Glutamatergic neuron (in vitro differentiated cells): ENCODE measurements at regions not wholly inside any gene's neighbourhood (a gene's known extent, or its start where the extent isn't known, plus 50 kb on each side); places are given as distances from the start of the nearest gene placed in this dataset.

Experiments
- DNase-seq: peaks from one replicate; pipeline ENCODE4 v3.0.0; 2022
- H3K27ac Mint-ChIP-seq: one replicate; pipeline ENCODE4 v1.8.0; 2020; ENCODE audit warnings: mild to moderate bottlenecking, mixed read lengths, inconsistent platforms; ENCODE audit not compliant: unreplicated experiment
- H3K27me3 Mint-ChIP-seq: one replicate; pipeline ENCODE4 v1.8.0; 2020; ENCODE audit warnings: mild to moderate bottlenecking, moderate library complexity, mixed read lengths, inconsistent platforms; ENCODE audit not compliant: unreplicated experiment
- H3K36me3 Mint-ChIP-seq: one replicate; pipeline ENCODE4 v1.8.0; 2020; ENCODE audit warnings: mild to moderate bottlenecking, mixed read lengths, inconsistent platforms; ENCODE audit not compliant: unreplicated experiment
- H3K4me1 Mint-ChIP-seq: one replicate; pipeline ENCODE4 v1.8.0; 2020; ENCODE audit warnings: mild to moderate bottlenecking, low read depth, mixed read lengths, inconsistent platforms; ENCODE audit not compliant: unreplicated experiment
- H3K4me3 Mint-ChIP-seq: one replicate; pipeline ENCODE4 v1.8.0; 2020; ENCODE audit warnings: mild to moderate bottlenecking, mixed read lengths, inconsistent platforms; ENCODE audit not compliant: unreplicated experiment
- H3K9me3 Mint-ChIP-seq: one replicate; pipeline ENCODE4 v1.8.0; 2020; ENCODE audit warnings: mild to moderate bottlenecking, moderate library complexity, mixed read lengths, inconsistent platforms; ENCODE audit not compliant: unreplicated experiment
- TF ChIP-seq, protein P1 (sequence below): fragments of 200-600 bp; sonication (generic); IDR thresholded peaks from one replicate; pipeline ENCODE4 v1.5.0; 2021; ENCODE audit not compliant: partially characterized antibody, unreplicated experiment

DNA sequence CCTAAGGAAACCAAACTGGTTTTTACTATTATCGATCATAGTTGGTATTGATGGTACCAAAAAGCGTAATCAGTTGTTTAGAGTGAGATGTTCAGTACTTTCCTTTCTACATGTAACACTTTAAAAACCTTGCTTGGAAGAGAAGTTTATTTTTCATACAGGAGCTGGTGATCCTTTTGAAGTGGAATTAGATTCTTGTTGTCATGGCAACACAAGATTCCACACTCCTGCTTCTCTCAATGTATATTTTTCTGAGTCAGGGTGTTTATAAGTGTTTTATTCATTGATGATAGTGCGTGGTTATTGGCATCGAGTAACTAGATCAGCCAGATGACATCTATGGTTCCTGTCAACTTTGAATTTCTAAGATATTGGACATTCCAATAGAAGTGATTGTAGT lies 181.1 kb upstream of the CHD1 start:
- DNase-seq, result no peak
- TF ChIP-seq, protein P1, sequence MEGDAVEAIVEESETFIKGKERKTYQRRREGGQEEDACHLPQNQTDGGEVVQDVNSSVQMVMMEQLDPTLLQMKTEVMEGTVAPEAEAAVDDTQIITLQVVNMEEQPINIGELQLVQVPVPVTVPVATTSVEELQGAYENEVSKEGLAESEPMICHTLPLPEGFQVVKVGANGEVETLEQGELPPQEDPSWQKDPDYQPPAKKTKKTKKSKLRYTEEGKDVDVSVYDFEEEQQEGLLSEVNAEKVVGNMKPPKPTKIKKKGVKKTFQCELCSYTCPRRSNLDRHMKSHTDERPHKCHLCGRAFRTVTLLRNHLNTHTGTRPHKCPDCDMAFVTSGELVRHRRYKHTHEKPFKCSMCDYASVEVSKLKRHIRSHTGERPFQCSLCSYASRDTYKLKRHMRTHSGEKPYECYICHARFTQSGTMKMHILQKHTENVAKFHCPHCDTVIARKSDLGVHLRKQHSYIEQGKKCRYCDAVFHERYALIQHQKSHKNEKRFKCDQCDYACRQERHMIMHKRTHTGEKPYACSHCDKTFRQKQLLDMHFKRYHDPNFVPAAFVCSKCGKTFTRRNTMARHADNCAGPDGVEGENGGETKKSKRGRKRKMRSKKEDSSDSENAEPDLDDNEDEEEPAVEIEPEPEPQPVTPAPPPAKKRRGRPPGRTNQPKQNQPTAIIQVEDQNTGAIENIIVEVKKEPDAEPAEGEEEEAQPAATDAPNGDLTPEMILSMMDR, result no peak
- H3K36me3 Mint-ChIP-seq, result no peaks in the 10 kb centered on the region
- no peak overlapping the region for H3K4me3 Mint-ChIP-seq
- H3K4me1 Mint-ChIP-seq, result no peaks in the 10 kb centered on the region
- H3K27me3 Mint-ChIP-seq, result no peaks in the 10 kb centered on the region
- H3K27ac Mint-ChIP-seq, result no peak overlapping the region
- H3K9me3 Mint-ChIP-seq, result no peaks in the 10 kb centered on the region

DNA sequence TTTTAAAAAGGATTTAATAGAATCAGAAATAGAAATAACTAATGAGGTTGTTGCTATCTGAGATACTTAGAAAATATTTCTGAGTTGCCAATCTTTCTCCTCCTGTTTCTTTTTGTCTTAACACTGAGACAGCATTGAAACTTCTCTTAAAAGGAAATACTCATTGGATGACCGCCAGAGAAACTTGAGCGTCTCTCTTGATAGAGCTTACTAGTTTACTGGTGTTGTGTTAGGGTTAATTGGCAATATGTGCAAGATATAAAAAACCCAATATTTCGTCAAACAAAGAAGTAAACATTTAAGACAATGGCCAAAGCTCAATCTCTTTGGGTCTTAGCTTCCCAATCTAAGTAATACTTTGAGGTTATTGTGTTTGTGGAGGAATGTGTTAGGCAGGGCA lies 176.4 kb upstream of the CHD1 start:
- no peaks in the 10 kb centered on the region for H3K36me3 Mint-ChIP-seq
- no peak for DNase-seq
- H3K4me1 Mint-ChIP-seq, result no peaks in the 10 kb centered on the region
- TF ChIP-seq, protein P1, result no peak
- H3K27ac Mint-ChIP-seq, result no peak overlapping the region
- no peaks in the 10 kb centered on the region for H3K27me3 Mint-ChIP-seq
- no peaks in the 10 kb centered on the region for H3K9me3 Mint-ChIP-seq
- no peak overlapping the region for H3K4me3 Mint-ChIP-seq

DNA sequence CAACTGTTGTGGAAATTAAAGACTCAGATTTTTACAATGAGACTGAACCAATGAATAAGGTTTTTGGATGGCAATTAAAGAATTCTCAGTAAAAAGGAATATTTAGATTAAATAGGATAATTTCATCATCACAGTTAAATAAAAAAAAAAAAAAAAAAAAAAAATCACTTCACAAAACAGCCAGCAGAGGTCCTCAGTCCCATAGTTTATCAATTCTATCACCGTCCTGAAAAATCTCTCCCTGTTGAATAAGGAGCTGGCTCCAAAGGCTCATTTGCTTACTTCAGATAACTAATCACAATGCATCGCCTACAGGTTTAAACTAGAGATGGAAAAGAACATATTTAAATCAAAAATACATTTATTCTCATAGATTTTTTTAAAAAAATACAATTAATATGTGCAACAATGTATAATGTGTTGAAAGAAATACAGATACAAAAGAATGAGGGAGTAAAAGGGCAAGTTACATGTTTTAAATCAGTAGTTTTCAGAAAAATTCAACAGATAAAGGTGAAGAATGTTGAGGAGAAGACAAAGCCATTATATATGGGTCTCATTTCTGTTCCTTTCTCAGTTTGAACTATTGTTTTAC lies 175.8 kb upstream of the CHD1 start:
- DNase-seq, result no peak
- TF ChIP-seq, protein P1, result peak; percentile 84
- H3K4me1 Mint-ChIP-seq, result no peaks in the 10 kb centered on the region
- H3K27me3 Mint-ChIP-seq, result no peaks in the 10 kb centered on the region
- H3K4me3 Mint-ChIP-seq, result no peak overlapping the region
- H3K27ac Mint-ChIP-seq, result no peak overlapping the region
- no peaks in the 10 kb centered on the region for H3K9me3 Mint-ChIP-seq
- no peaks in the 10 kb centered on the region for H3K36me3 Mint-ChIP-seq

DNA sequence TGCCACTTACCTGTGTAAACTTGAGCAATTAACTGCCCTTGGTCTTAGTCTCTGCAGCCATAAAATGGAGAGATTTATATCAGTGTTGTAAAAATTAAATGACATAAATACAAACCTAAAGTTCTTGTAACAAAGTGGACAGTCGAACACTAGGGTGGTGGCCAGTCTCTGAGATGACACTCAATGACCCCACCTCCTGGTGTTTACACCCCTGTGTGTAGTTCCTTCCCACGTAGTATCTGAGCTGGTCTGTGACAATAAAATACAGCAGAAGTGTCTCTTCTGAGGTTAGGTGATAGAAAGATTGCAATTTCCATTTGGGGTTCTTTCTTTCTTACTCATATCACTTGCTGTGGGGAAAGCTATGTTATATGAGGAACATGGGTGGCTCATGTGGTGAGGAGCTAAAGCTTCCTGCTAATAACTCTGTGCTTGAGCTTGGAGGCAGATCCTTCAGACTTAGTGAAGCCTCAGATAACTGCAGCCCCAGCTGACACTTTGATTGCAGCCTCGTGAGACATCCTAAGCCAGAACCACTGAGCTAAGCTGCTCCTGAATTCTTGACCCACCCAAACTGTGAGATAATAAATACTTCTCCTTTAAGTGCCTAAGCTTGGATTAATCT lies 173.4 kb upstream of the CHD1 start:
- no peak overlapping the region for H3K27ac Mint-ChIP-seq
- DNase-seq, result no peak
- no peaks in the 10 kb centered on the region for H3K27me3 Mint-ChIP-seq
- no peaks in the 10 kb centered on the region for H3K9me3 Mint-ChIP-seq
- H3K4me1 Mint-ChIP-seq, result no peaks in the 10 kb centered on the region
- H3K36me3 Mint-ChIP-seq, result no peaks in the 10 kb centered on the region
- no peak overlapping the region for H3K4me3 Mint-ChIP-seq
- TF ChIP-seq, protein P1, result no peak

DNA sequence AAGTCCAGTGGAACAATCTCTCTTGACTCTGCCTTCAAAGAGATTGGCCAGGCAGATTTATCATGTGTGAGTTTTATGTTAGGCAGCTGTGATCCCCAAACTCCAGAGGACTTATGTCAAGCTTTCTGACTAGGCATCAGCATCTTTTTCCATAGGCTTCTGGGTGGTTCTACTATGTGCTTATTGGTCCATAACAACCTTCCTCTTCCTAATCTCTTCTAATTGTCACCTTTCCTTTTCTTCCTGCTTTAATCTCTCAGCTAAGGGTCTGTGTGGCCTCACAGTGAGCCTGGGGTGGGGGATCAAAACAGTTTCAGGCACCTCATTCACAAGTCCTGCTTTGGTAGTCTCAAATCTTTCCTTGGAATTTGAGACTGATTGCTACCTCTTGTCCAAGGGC lies 170.9 kb upstream of the CHD1 start:
- no peak overlapping the region for H3K4me3 Mint-ChIP-seq
- TF ChIP-seq, protein P1, result no peak
- H3K36me3 Mint-ChIP-seq, result no peaks in the 10 kb centered on the region
- H3K27me3 Mint-ChIP-seq, result no peaks in the 10 kb centered on the region
- H3K27ac Mint-ChIP-seq, result no peak overlapping the region
- H3K9me3 Mint-ChIP-seq, result no peaks in the 10 kb centered on the region
- H3K4me1 Mint-ChIP-seq, result no peaks in the 10 kb centered on the region
- DNase-seq, result no peak
